WTC11 (cell line): ENCODE measurements at regions not wholly inside any gene's neighbourhood (a gene's known extent, or its start where the extent isn't known, plus 50 kb on each side); places are given as distances from the start of the nearest gene placed in this dataset.

Experiments used
- ATAC-seq: fragments of 200-7000 bp; cut with Tn5 transposase; 2 replicates; pipeline ENCODE4 v1.10.0; 2021; ENCODE audit warnings: mild to moderate bottlenecking, moderate library complexity
- CTCF ChIA-PET: fragments of 300-600 bp; sonication (Branson Sonifier 250); formaldehyde crosslinking; loops from one replicate; lab custom pipeline; 2021; ENCODE audit warnings: antibody characterized with exemption; lab: Charles Lee
- POLR2A ChIA-PET: fragments of 350-600 bp; sonication (Branson Sonifier 250); formaldehyde crosslinking; loops from one replicate; lab custom pipeline; 2021; ENCODE audit warnings: antibody characterized with exemption; lab: Charles Lee
- DNase-seq: peaks from one replicate; pipeline ENCODE4 v3.0.0; 2021; ENCODE audit warnings: low spot score
- H3K27ac Mint-ChIP-seq: 2 replicates; pipeline ENCODE4 v1.8.0; 2021; ENCODE audit warnings: mixed read lengths
- H3K27me3 Mint-ChIP-seq: 2 replicates; pipeline ENCODE4 v1.8.0; 2021; ENCODE audit warnings: low read depth, mild to moderate bottlenecking, moderate library complexity, mixed read lengths
- H3K36me3 Mint-ChIP-seq: 2 replicates; pipeline ENCODE4 v1.8.0; 2021; ENCODE audit warnings: mixed read lengths
- H3K4me1 Mint-ChIP-seq: 2 replicates; pipeline ENCODE4 v1.8.0; 2022; ENCODE audit warnings: mixed read lengths
- H3K4me3 Mint-ChIP-seq: 2 replicates; pipeline ENCODE4 v1.8.0; 2021; ENCODE audit warnings: mild to moderate bottlenecking, moderate library complexity, mixed read lengths
- H3K9me3 Mint-ChIP-seq: 2 replicates; pipeline ENCODE4 v1.8.0; 2021; ENCODE audit warnings: mixed read lengths
- ETV6 ChIP-seq: sonication (generic); formaldehyde crosslinking; IDR thresholded peaks from 2 replicates; pipeline ENCODE4 v1.8.1; 2022; ENCODE audit warnings: mild to moderate bottlenecking, missing genetic modification reagents
- HMGA2 ChIP-seq: fragments of 250-450 bp; sonication (Bioruptor Pico); IDR thresholded peaks from 2 replicates; pipeline ENCODE4 v1.4.0; 2021; ENCODE audit warnings: mild to moderate bottlenecking, moderate library complexity
- IRF2 ChIP-seq: sonication (generic); formaldehyde crosslinking; IDR thresholded peaks from 2 replicates; pipeline ENCODE4 v1.8.0; 2022; ENCODE audit warnings: low read depth, missing genetic modification reagents, borderline replicate concordance
- JAZF1 ChIP-seq: fragments of 250-450 bp; sonication (Bioruptor Pico); IDR thresholded peaks from 2 replicates; pipeline ENCODE4 v1.9.0; 2021; ENCODE audit warnings: moderate library complexity, mild to moderate bottlenecking, inconsistent platforms
- NFATC4 ChIP-seq: fragments of 250-450 bp; sonication (Bioruptor Pico); IDR thresholded peaks from 2 replicates; pipeline ENCODE4 v1.9.0; 2021; ENCODE audit warnings: mild to moderate bottlenecking
- NR1H2 ChIP-seq: sonication (generic); formaldehyde crosslinking; IDR thresholded peaks from 2 replicates; pipeline ENCODE4 v1.9.0; 2021; ENCODE audit warnings: mild to moderate bottlenecking, moderate library complexity, missing genetic modification reagents
- SMAD3 ChIP-seq: sonication (generic); formaldehyde crosslinking; IDR thresholded peaks from 2 replicates; pipeline ENCODE4 v1.8.0; 2022; ENCODE audit warnings: missing genetic modification reagents, mild to moderate bottlenecking, borderline replicate concordance
- SP1 ChIP-seq: sonication (generic); formaldehyde crosslinking; conservative IDR thresholded peaks from 2 replicates; pipeline ENCODE4 v1.8.1; 2022; ENCODE audit warnings: missing genetic modification reagents
- TCF7 ChIP-seq: sonication (generic); formaldehyde crosslinking; IDR thresholded peaks from 2 replicates; pipeline ENCODE4 v1.8.0; 2022; ENCODE audit warnings: mild to moderate bottlenecking, low read depth, missing genetic modification reagents, moderate library complexity
- TEAD1 ChIP-seq: sonication (generic); formaldehyde crosslinking; IDR thresholded peaks from 2 replicates; pipeline ENCODE4 v1.8.0; 2022; ENCODE audit warnings: mild to moderate bottlenecking, missing genetic modification reagents
- TP53 ChIP-seq: sonication (generic); formaldehyde crosslinking; IDR thresholded peaks from 2 replicates; pipeline ENCODE4 v1.8.1; 2023; ENCODE audit warnings: mild to moderate bottlenecking, missing genetic modification reagents
- USF1 ChIP-seq: sonication (generic); formaldehyde crosslinking; IDR thresholded peaks from 2 replicates; pipeline ENCODE4 v1.8.0; 2022; ENCODE audit warnings: mild to moderate bottlenecking, missing genetic modification reagents
- ZBTB43 ChIP-seq: sonication (generic); formaldehyde crosslinking; IDR thresholded peaks from 2 replicates; pipeline ENCODE4 v1.8.1; 2023; ENCODE audit warnings: mild to moderate bottlenecking, missing genetic modification reagents
- ZMAT4 ChIP-seq: fragments of 250-450 bp; sonication (Bioruptor Pico); IDR thresholded peaks from 2 replicates; pipeline ENCODE4 v1.9.0; 2021; ENCODE audit warnings: mild to moderate bottlenecking
- ZNF121 ChIP-seq: sonication (generic); formaldehyde crosslinking; IDR thresholded peaks from 2 replicates; pipeline ENCODE4 v1.8.0; 2023; ENCODE audit warnings: missing genetic modification reagents
- ZNF263 ChIP-seq: sonication (generic); formaldehyde crosslinking; IDR thresholded peaks from 2 replicates; pipeline ENCODE4 v1.8.1; 2022; ENCODE audit warnings: low read depth, mild to moderate bottlenecking, moderate library complexity, missing genetic modification reagents
- ZNF317 ChIP-seq: sonication (generic); formaldehyde crosslinking; IDR thresholded peaks from 2 replicates; pipeline ENCODE4 v1.8.1; 2023; ENCODE audit warnings: low read depth, mild to moderate bottlenecking, moderate library complexity, missing genetic modification reagents, borderline replicate concordance
- ZNF416 ChIP-seq: fragments of 250-450 bp; sonication (Bioruptor Pico); IDR thresholded peaks from 2 replicates; pipeline ENCODE4 v1.9.0; 2021; ENCODE audit warnings: mild to moderate bottlenecking, inconsistent platforms
- ZNF423 ChIP-seq: fragments of 250-450 bp; sonication (Bioruptor Pico); IDR thresholded peaks from 2 replicates; pipeline ENCODE4 v2.1.2; 2022; ENCODE audit warnings: mild to moderate bottlenecking, moderate library complexity
- TF ChIP-seq, protein P1 (sequence below): fragments of 250-450 bp; sonication (Bioruptor Pico); IDR thresholded peaks from 2 replicates; pipeline ENCODE4 v1.8.0; 2021; ENCODE audit warnings: mild to moderate bottlenecking
- TF ChIP-seq, protein P2 (sequence below): sonication (generic); formaldehyde crosslinking; IDR thresholded peaks from 2 replicates; pipeline ENCODE4 v1.8.1; 2023; ENCODE audit warnings: mild to moderate bottlenecking, missing genetic modification reagents, borderline replicate concordance
- TF ChIP-seq, protein P3 (sequence below): sonication (generic); formaldehyde crosslinking; IDR thresholded peaks from 2 replicates; pipeline ENCODE4 v1.8.1; 2022; ENCODE audit warnings: missing genetic modification reagents, borderline replicate concordance

- no peaks in the 10 kb centered on the region for H3K4me1 Mint-ChIP-seq
- CTCF ChIA-PET = no interaction called here
- POLR2A ChIA-PET = no interaction called here
- no peak overlapping the region for H3K4me3 Mint-ChIP-seq
- H3K9me3 Mint-ChIP-seq = no peaks in the 10 kb centered on the region
- no peak for TF ChIP-seq ZMAT4
- TF ChIP-seq, protein P1, sequence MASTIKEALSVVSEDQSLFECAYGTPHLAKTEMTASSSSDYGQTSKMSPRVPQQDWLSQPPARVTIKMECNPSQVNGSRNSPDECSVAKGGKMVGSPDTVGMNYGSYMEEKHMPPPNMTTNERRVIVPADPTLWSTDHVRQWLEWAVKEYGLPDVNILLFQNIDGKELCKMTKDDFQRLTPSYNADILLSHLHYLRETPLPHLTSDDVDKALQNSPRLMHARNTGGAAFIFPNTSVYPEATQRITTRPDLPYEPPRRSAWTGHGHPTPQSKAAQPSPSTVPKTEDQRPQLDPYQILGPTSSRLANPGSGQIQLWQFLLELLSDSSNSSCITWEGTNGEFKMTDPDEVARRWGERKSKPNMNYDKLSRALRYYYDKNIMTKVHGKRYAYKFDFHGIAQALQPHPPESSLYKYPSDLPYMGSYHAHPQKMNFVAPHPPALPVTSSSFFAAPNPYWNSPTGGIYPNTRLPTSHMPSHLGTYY (CRISPR knock-in tag) = no peak
- no peak for TF ChIP-seq TP53 (CRISPR knock-in tag)
- no peak for TF ChIP-seq ZNF423
- TF ChIP-seq IRF2 = no peak
- no peak for TF ChIP-seq ZNF317 (CRISPR knock-in tag)
- no peak for TF ChIP-seq TEAD1
- no peak for TF ChIP-seq ETV6 (CRISPR knock-in tag)
- H3K36me3 Mint-ChIP-seq = no peaks in the 10 kb centered on the region
- ATAC-seq (no peak), DNase-seq (no peak)
- no peaks in the 10 kb centered on the region for H3K27me3 Mint-ChIP-seq
- no peak overlapping the region for H3K27ac Mint-ChIP-seq
Observed at GRCh38 chr4:130901321-130901720, 1805.4 kb downstream of the C4orf33 start.

GRCh38 chr4:130922955-130923354, 1827.0 kb downstream of the C4orf33 start:
- Mint-ChIP-seq H3K4me3 (no peak overlapping the region), H3K27ac (no peak overlapping the region), H3K36me3 (peaks cover 10% of the 10 kb centered on the region), H3K27me3 (no peaks in the 10 kb centered on the region), H3K4me1 (no peaks in the 10 kb centered on the region), H3K9me3 (peaks cover 20% of the 10 kb centered on the region)
- TF ChIP-seq NR1H2 (CRISPR knock-in tag) = no peak
- no peak for TF ChIP-seq ZNF416 (CRISPR knock-in tag)
- no peak for TF ChIP-seq IRF2
- no peak for TF ChIP-seq ZNF263 (CRISPR knock-in tag)
- ChIA-PET POLR2A (no interaction called here), CTCF (no interaction called here)
- DNase-seq (no peak), ATAC-seq (no peak)

GRCh38 chr4:130955520-130955919, 1859.6 kb downstream of the C4orf33 start:
- TF ChIP-seq TP53 (CRISPR knock-in tag) (no peak), SMAD3 (CRISPR knock-in tag) (no peak), NFATC4 (CRISPR knock-in tag) (no peak)
- TF ChIP-seq, protein P2, sequence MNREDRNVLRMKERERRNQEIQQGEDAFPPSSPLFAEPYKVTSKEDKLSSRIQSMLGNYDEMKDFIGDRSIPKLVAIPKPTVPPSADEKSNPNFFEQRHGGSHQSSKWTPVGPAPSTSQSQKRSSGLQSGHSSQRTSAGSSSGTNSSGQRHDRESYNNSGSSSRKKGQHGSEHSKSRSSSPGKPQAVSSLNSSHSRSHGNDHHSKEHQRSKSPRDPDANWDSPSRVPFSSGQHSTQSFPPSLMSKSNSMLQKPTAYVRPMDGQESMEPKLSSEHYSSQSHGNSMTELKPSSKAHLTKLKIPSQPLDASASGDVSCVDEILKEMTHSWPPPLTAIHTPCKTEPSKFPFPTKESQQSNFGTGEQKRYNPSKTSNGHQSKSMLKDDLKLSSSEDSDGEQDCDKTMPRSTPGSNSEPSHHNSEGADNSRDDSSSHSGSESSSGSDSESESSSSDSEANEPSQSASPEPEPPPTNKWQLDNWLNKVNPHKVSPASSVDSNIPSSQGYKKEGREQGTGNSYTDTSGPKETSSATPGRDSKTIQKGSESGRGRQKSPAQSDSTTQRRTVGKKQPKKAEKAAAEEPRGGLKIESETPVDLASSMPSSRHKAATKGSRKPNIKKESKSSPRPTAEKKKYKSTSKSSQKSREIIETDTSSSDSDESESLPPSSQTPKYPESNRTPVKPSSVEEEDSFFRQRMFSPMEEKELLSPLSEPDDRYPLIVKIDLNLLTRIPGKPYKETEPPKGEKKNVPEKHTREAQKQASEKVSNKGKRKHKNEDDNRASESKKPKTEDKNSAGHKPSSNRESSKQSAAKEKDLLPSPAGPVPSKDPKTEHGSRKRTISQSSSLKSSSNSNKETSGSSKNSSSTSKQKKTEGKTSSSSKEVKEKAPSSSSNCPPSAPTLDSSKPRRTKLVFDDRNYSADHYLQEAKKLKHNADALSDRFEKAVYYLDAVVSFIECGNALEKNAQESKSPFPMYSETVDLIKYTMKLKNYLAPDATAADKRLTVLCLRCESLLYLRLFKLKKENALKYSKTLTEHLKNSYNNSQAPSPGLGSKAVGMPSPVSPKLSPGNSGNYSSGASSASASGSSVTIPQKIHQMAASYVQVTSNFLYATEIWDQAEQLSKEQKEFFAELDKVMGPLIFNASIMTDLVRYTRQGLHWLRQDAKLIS (CRISPR knock-in tag) = no peak
- no peak overlapping the region for H3K27ac Mint-ChIP-seq
- H3K4me3 Mint-ChIP-seq = no peak overlapping the region
- H3K9me3 Mint-ChIP-seq = peaks cover 24% of the 10 kb centered on the region
- DNase-seq (no peak), ATAC-seq (no peak)
- H3K36me3 Mint-ChIP-seq = peaks cover 19% of the 10 kb centered on the region
- ChIA-PET POLR2A (no interaction called here), CTCF (no interaction called here)
- H3K4me1 Mint-ChIP-seq = peaks cover 4% of the 10 kb centered on the region
- no peaks in the 10 kb centered on the region for H3K27me3 Mint-ChIP-seq

GRCh38 chr4:130985371-130985770, 1889.4 kb downstream of the C4orf33 start:
- ChIA-PET CTCF (no interaction called here), POLR2A (no interaction called here)
- Mint-ChIP-seq H3K9me3 (no peaks in the 10 kb centered on the region), H3K4me1 (peaks cover 5% of the 10 kb centered on the region; the same call in 1 of the 2 replicates), H3K36me3 (no peaks in the 10 kb centered on the region), H3K27me3 (no peaks in the 10 kb centered on the region), H3K4me3 (no peak overlapping the region), H3K27ac (no peak overlapping the region)
- ATAC-seq (no peak; the same call in 1 of the 2 replicates), DNase-seq (no peak)
- TF ChIP-seq HMGA2 (no peak), ZNF121 (CRISPR knock-in tag) (no peak), JAZF1 (CRISPR knock-in tag) (no peak), USF1 (CRISPR knock-in tag) (no peak), SP1 (CRISPR knock-in tag) (no peak), ZBTB43 (CRISPR knock-in tag) (no peak), TCF7 (CRISPR knock-in tag) (no peak)
- TF ChIP-seq, protein P3, sequence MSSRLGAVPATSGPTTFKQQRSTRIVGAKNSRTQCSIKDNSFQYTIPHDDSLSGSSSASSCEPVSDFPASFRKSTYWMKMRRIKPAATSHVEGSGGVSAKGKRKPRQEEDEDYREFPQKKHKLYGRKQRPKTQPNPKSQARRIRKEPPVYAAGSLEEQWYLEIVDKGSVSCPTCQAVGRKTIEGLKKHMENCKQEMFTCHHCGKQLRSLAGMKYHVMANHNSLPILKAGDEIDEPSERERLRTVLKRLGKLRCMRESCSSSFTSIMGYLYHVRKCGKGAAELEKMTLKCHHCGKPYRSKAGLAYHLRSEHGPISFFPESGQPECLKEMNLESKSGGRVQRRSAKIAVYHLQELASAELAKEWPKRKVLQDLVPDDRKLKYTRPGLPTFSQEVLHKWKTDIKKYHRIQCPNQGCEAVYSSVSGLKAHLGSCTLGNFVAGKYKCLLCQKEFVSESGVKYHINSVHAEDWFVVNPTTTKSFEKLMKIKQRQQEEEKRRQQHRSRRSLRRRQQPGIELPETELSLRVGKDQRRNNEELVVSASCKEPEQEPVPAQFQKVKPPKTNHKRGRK (CRISPR knock-in tag) = no peak
